GM10248 (cell line): ENCODE measurements at regions not wholly inside any gene's neighbourhood (a gene's known extent, or its start where the extent isn't known, plus 50 kb on each side); places are given as distances from the start of the nearest gene placed in this dataset.

Experiments used
- CTCF ChIA-PET: fragments of 300-600 bp; sonication (Branson Sonifier 250); formaldehyde crosslinking; extraction: SDS; loops from one replicate; lab custom pipeline; 2021; ENCODE audit warnings: antibody characterized with exemption; lab: Yijun Ruan, JAX
- POLR2A ChIA-PET: fragments of 350-650 bp; sonication (Branson Sonifier 250); formaldehyde crosslinking; extraction: SDS; loops from one replicate; lab custom pipeline; 2020; ENCODE audit warnings: antibody characterized with exemption; lab: Yijun Ruan, JAX
- DNase-seq: peaks from one replicate; pipeline ENCODE4 v3.0.0; 2012; ENCODE audit errors: extremely low spot score
- CTCF ChIP-seq: IDR thresholded peaks from 2 replicates; pipeline ENCODE4 v1.5.1; 2012; ENCODE audit warnings: mild to moderate bottlenecking, low read depth; ENCODE audit errors: extremely low read depth, missing control alignments, control extremely low read depth

- POLR2A ChIA-PET = no interaction called here
- no peak for DNase-seq
- CTCF ChIA-PET = interaction anchor here (1.6 to 3.0 kb wide), 2 partner anchors 10 to 26 kb away, joined by 3 to 16 read pairs; no protein-coding TSS in a partner anchor
- TF ChIP-seq CTCF = no peak
These were observed 141.6 kb upstream of the CHD1 start for GRCh38 chr5:99070362-99070761.

- no peak for TF ChIP-seq CTCF
- POLR2A ChIA-PET = no interaction called here
- DNase-seq = no peak
- CTCF ChIA-PET = no interaction called here
These were observed 140.3 kb upstream of the CHD1 start for GRCh38 chr5:99068944-99069650.

GRCh38 chr5:99063737-99064136 is 134.9 kb upstream of the CHD1 start:
- CTCF ChIA-PET = interaction anchor here (2.0 kb wide), 1 partner anchor 156 kb away, joined by 5 read pairs; no protein-coding TSS in a partner anchor
- no peak for TF ChIP-seq CTCF
- POLR2A ChIA-PET = no interaction called here
- DNase-seq = no peak

- no peak for TF ChIP-seq CTCF
- no peak for DNase-seq
- CTCF ChIA-PET = interaction anchor here (0.6 to 5.6 kb wide), 18 partner anchors 9 to 1764 kb away, joined by 3 to 64 read pairs (median 6); partner anchors contain the start of gene CHD1
- POLR2A ChIA-PET = no interaction called here
These were observed 132.9 kb upstream of the CHD1 start for GRCh38 chr5:99061711-99062110.

GRCh38 chr5:99061299-99061698 is 132.5 kb upstream of the CHD1 start:
- no peak for TF ChIP-seq CTCF
- DNase-seq = no peak
- CTCF ChIA-PET = interaction anchor here (0.6 to 5.6 kb wide), 25 partner anchors 10 to 1763 kb away, joined by 3 to 64 read pairs (median 5); partner anchors contain the start of gene CHD1
- POLR2A ChIA-PET = no interaction called here

GRCh38 chr5:99060306-99061261 is 131.8 kb upstream of the CHD1 start:
- ChIA-PET POLR2A (no interaction called here), CTCF (interaction anchor here (0.8 to 5.6 kb wide), 31 partner anchors 10 to 1763 kb away, joined by 3 to 64 read pairs (median 5); partner anchors contain the start of gene CHD1)
- peak; percentile 60 for DNase-seq
- TF ChIP-seq CTCF = peak; percentile 70
